ENCODE measurements at regions not wholly inside any gene's neighbourhood (a gene's known extent, or its start where the extent isn't known, plus 50 kb on each side); places are given as distances from the start of the nearest gene placed in this dataset.
A peak's percentile ranks its signal among the peaks of the same experiment; 100 is the strongest.
"Not testable (repeated sequence)": the region's sequence is repeated elsewhere in the genome, so short reads cannot be mapped to it uniquely, and the experiment has no call there.

DNA sequence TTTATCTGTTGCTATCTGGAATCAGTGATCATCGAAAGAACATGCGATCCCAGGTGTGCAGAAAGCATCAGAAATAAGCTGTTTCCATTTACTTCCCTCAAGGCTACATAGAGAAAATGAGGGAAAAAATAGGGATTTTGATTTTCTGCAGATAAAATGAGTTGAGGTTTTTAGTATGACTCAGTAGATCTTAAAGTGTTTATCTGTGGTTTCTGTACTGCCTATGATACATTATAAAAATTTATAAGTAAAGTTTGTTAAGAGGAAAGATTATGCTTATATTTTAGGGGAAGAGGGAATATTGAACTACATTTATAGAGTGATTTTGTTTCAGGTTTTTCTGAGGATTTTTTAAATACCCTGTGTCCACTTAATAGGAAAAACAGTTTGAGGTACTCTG is 125.2 kb downstream of the GOSR1 start:
- DNase-seq, H3K36me3 ChIP-seq, H3K9me3 ChIP-seq, H3K27me3 ChIP-seq: not testable (repeated sequence)
- peak overlapping the region; percentile 98 for H3K4me3 ChIP-seq

DNA sequence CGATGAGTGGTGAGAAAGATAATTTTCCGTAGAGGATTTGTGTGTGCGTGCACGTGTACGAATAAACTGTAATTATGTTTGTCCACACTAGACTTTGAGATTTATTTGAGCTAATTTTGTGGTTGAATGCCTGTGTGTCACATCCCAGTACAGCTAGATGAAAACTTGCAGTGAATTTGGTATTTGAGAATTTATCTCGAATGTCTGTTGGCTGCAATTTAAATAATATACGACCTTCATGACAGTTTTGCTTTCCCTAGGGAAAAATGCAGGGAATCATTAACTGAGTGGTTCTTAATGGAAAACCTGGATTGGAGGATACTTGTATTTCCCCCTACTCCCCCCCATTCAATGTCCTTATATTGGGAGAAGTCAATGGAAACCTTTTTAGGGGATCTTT is 124.8 kb downstream of the GOSR1 start:
- not testable (repeated sequence) for H3K36me3 ChIP-seq, H3K27me3 ChIP-seq, DNase-seq, H3K9me3 ChIP-seq
- peak overlapping the region; percentile 98 for H3K4me3 ChIP-seq

DNA sequence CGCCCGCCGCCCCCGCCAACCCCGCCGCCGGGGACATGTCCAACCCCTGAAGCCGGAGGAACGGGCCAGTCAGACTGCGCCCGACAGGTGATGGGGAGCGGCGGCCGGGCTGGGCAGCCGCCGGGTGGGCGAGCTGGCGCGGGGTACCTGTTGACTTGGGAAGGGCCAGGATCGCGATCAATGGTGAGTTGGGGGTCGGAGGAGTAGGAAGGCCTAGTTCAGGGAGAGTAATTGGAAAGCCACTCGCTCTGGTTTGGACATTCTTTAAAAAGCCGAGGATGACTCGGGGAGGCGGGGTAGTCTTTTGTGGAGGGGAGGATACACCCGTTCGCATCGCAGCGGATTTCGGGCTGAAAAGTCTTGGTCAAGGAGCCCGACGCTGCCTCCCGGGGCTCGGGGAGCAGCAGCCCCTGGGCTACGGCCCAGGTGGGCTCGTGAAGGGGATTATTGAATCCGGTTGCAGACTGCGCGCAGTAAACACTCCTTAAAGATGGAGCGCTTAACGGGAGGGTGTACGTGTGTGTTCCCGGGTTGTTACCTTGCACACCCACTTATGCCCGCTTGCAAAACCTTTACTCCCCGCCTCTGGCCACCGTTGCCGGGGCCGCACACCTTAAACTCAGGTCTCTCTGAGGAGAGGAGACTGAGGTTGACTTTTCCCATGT is 123.8 kb downstream of the GOSR1 start:
- no peaks in the 10 kb centered on the region for H3K27me3 ChIP-seq
- H3K9me3 ChIP-seq: no peaks in the 10 kb centered on the region
- H3K4me3 ChIP-seq: peak overlapping the region; percentile 98
- no peak for DNase-seq
- H3K36me3 ChIP-seq: no peaks in the 10 kb centered on the region; the same call in 1 of the 2 replicates

DNA sequence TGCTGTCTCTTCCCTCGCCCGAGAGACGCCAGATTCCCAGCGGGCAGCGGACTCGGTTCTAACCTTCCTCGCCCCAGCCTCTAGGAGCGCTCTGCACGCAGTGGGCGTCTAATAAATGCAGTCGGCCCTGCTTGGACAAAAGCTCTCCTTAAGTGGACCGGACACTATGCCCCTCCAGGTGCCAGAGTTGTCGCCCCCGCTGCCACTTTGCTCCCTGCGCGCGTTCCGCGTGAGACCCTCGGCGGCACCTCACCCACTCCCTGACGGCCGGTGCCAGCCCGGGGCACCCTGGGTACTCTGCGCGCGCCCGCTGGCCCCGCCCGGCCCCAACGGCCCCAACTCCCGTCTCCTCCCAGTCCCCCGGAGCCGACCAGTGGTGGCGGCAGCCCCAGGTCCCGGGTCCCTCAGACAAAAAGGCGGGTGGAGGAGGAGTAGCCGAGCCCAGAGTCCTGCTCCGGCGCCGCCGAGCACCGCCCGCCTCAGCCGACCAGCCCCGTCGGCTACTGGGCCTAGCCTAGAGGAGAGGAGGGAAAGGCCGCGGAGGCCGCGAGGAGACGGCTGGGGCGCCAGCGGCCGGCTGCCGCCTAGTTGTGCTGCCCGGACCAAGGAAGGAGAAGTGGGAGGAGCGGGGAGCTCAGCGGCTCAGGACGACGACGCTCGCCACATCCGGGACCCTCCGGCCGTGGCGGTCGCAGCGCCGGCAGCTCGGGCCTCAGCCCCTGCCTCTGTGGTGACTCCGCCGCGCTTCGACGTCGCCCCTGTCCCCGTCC is 123.0 kb downstream of the GOSR1 start:
- Histone ChIP-seq H3K27me3 (no peaks in the 10 kb centered on the region), H3K36me3 (no peaks in the 10 kb centered on the region; the same call in 1 of the 2 replicates), H3K4me3 (peak overlapping the region; percentile 98), H3K9me3 (no peaks in the 10 kb centered on the region)
- peak; percentile 90 for DNase-seq

- H3K36me3 ChIP-seq: no peaks in the 10 kb centered on the region; the same call in 1 of the 2 replicates
- DNase-seq: no peak
- H3K9me3 ChIP-seq: no peaks in the 10 kb centered on the region
- peak overlapping the region; percentile 98 for H3K4me3 ChIP-seq
- H3K27me3 ChIP-seq: no peaks in the 10 kb centered on the region
Observed at GRCh38 chr17:30599428-30600059, 122.3 kb downstream of the GOSR1 start.

DNA sequence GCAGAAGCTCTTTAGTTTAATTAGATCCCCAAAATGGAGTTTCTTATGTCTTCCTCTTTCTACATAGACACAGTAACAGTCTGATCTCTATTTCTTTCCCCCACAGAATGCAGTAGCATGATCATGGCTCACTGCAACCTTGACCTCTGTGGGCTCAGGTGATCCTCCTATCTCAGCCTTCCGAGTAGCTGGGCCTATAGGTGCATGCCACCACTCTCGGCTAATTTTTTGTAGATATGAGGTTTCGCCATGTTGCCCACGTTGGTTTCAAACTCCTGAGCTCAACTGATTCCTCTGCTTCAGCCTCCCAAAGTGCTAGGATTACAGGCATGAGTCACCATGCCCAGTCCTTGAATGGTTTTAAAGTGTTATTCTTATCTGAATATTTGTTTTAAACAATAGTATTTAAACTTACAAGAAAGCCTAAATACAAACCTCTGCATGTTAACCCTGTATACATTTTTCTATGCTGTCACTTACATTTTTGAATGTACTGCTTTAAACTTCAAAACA is 120.6 kb downstream of the GOSR1 start:
- H3K36me3 ChIP-seq: no peaks in the 10 kb centered on the region
- no peaks in the 10 kb centered on the region for H3K9me3 ChIP-seq
- no peaks in the 10 kb centered on the region for H3K27me3 ChIP-seq
- peak; percentile 31 for DNase-seq
- no peak overlapping the region for H3K4me3 ChIP-seq

DNA sequence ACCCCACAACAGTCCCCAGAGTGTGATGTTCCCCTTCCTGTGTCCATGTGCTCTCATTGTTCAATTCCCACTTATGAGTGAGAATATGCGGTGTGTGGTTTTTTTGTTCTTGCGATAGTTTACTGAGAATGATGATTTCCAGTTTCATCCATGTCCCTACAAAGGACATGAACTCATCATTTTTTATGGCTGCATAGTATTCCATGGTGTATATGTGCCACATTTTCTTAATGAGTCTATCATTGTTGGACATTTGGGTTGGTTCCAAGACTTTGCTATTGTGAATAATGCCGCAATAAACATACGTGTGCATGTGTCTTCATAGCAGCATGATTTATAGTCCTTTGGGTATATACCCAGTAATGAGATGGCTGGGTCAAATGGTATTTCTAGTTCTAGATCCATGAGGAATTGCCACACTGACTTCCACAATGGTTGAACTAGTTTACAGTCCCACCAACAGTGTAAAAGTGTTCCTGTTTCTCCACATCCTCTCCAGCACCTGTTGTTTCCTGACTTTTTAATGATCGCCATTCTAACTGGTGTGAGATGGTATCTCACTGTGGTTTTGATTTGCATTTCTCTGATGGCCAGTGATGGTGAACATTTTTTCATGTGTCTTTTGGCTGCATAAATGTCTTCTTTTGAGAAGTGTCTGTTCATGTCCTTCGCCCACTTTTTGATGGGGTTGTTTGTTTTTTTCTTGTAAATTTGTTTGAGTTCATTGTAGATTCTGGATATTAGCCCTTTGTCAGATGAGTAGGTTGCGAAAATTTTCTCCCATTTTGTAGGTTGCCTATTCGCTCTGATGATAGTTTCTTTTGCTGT is 120.0 kb downstream of the GOSR1 start:
- H3K4me3 ChIP-seq, H3K9me3 ChIP-seq, H3K36me3 ChIP-seq, H3K27me3 ChIP-seq, DNase-seq: not testable (repeated sequence)

DNA sequence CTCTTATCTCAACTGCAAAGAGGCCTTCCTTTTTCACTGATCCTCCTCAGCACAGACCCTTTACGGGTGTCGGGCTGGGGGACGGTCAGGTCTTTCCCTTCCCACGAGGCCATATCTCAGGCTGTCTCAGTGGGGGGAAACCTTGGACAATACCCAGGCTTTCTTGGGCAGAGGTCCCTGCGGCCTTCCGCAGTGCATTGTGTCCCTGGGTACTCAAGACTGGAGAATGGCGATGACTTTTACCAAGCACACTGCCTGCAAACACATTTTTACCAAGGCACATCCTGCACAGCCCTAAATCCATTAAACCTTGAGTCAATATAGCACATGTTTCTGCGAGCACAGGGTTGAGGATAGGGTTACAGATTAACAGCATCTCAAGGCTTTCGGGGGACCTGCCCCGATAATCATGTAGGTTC is 117.8 kb downstream of the GOSR1 start:
- H3K27me3 ChIP-seq, H3K9me3 ChIP-seq, H3K36me3 ChIP-seq, H3K4me3 ChIP-seq, DNase-seq: not testable (repeated sequence)

GRCh38 chr17:30594223-30594952 is 117.2 kb downstream of the GOSR1 start:
- DNase-seq: no peak
- Histone ChIP-seq H3K27me3 (no peaks in the 10 kb centered on the region), H3K36me3 (no peaks in the 10 kb centered on the region), H3K9me3 (no peaks in the 10 kb centered on the region), H3K4me3 (no peak overlapping the region)

- H3K4me3 ChIP-seq: no peak overlapping the region
- H3K36me3 ChIP-seq: no peaks in the 10 kb centered on the region
- DNase-seq: no peak
- peaks cover 2% of the 10 kb centered on the region; the same call in 1 of the 2 replicates for H3K9me3 ChIP-seq
- H3K27me3 ChIP-seq: no peaks in the 10 kb centered on the region
Observed at GRCh38 chr17:30590081-30590733, 113.0 kb downstream of the GOSR1 start.

GRCh38 chr17:30589431-30589830 is 112.2 kb downstream of the GOSR1 start:
- no peak for DNase-seq
- H3K27me3 ChIP-seq: no peaks in the 10 kb centered on the region
- peaks cover 2% of the 10 kb centered on the region; the same call in 1 of the 2 replicates for H3K9me3 ChIP-seq
- H3K4me3 ChIP-seq: no peak overlapping the region
- no peaks in the 10 kb centered on the region for H3K36me3 ChIP-seq

- Histone ChIP-seq H3K36me3 (no peaks in the 10 kb centered on the region), H3K4me3 (no peak overlapping the region), H3K27me3 (no peaks in the 10 kb centered on the region), H3K9me3 (peaks cover 2% of the 10 kb centered on the region; the same call in 1 of the 2 replicates)
- no peak for DNase-seq
Observed at GRCh38 chr17:30588798-30589247, 111.6 kb downstream of the GOSR1 start.

DNA sequence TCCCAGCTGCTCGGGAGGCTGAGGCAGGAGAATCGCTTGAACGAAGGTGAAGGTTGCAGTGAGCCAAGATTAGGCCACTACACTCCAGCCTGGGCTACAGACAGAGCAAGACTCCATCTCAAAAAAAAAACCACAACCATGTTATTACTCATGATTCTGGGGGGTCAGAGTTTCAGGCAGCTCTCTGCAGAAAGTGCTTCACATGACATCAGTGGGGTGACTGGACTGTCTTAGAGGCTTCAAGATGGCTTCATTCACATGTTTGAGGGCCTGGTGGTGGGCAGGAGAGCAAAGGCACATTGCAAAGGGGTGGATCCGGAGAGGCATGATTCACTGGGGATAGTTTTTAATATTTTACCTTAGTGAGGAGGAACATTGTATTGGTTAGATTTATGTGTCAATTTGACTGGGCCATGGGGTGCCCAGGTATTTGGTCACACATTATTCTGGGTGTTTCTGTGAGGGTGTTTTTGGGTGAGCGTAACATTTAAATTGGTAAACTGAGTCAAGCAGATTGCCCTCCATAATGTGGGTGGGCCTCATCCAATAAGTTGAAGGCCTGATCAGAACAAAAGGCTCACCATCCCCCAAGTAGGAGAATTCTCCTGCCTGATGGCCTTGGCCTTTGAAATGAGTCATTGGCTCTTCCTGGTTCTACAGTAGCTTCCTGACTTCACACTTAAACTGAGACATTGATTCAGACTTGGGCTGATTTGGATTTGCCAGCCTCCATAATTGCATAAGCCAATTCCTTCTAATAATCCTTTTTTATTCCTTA is 109.8 kb downstream of the GOSR1 start:
- Histone ChIP-seq H3K27me3 (no peaks in the 10 kb centered on the region), H3K36me3 (no peaks in the 10 kb centered on the region), H3K4me3 (no peak overlapping the region), H3K9me3 (peaks cover 2% of the 10 kb centered on the region; the same call in 1 of the 2 replicates)
- no peak for DNase-seq

- no peak overlapping the region for H3K4me3 ChIP-seq
- no peaks in the 10 kb centered on the region for H3K36me3 ChIP-seq
- DNase-seq: no peak
- H3K9me3 ChIP-seq: peaks cover 2% of the 10 kb centered on the region; the same call in 1 of the 2 replicates
- no peaks in the 10 kb centered on the region for H3K27me3 ChIP-seq
Observed at GRCh38 chr17:30584810-30585209, 107.6 kb downstream of the GOSR1 start.

GRCh38 chr17:30580916-30581315 is 103.7 kb downstream of the GOSR1 start:
- no peak for DNase-seq
- Histone ChIP-seq H3K4me3 (no peak overlapping the region), H3K9me3 (no peaks in the 10 kb centered on the region), H3K36me3 (no peaks in the 10 kb centered on the region), H3K27me3 (no peaks in the 10 kb centered on the region)
